ENCODE measurements at regions not wholly inside any gene's neighbourhood (a gene's known extent, or its start where the extent isn't known, plus 50 kb on each side); places are given as distances from the start of the nearest gene placed in this dataset.
A peak's percentile ranks its signal among the peaks of the same experiment; 100 is the strongest.

- no peak for ATAC-seq
Measured at GRCh38 chr6:148265054-148265453, 77.6 kb upstream of the SASH1 start.

DNA sequence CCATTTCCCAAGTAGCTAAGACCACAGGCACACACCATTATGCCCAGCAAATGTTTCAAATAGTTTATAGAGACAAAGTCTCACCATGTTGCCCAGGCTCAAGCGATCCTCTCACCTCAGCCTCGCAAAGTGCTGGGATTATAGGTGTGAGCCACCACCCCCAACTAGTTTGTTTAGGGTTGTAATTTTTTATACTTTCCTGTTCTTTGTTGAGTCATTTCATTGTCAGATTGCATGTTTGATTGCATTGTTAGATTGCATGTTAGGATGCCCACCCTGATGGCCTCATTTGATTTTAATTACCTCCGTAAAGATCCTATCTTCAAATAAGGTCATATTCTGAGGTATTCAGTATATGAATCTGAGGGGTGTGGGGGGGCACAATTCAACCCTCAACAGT is 73.3 kb upstream of the SASH1 start:
- intact Hi-C loops (cut with DNase I): no loop called here
- DNase-seq (no peak), ATAC-seq (no peak)
- WGBS, 3 donors: 93 to 95% (median 93%) methylated on average over 3 of the region's 3 CpGs
- H3K27me3 ChIP-seq (ENCODE audit: insufficient read depth in 3 of 3, low read length in 2 of 3): peaks cover 0 to 5% (median 4%) of the 10 kb centered on the region in 3 donors
- no peak for TF ChIP-seq CTCF (IDR thresholded peaks at IDR 0.05)
- H3K4me3 ChIP-seq: no peak overlapping the region
- H3K4me1 ChIP-seq: no peaks in the 10 kb centered on the region
- no peaks in the 10 kb centered on the region for H3K9me3 ChIP-seq
- H3K36me3 ChIP-seq (ENCODE audit: insufficient read depth in 1 of 2, low read depth in 1 of 2): no peaks in the 10 kb centered on the region
- no peak overlapping the region for H3K27ac ChIP-seq

More at GRCh38 chr6:148265054-148265453, 77.6 kb upstream of the SASH1 start:
- peaks cover 0 to 2% (median 0%) of the 10 kb centered on the region in 3 donors for H3K27me3 ChIP-seq (ENCODE audit: insufficient read depth in 3 of 3, low read length in 2 of 3)
- WGBS, 3 donors: 91 to 96% (median 95%) methylated on average over 2 of the region's 2 CpGs
- TF ChIP-seq CTCF (IDR thresholded peaks at IDR 0.05): no peak
- H3K4me1 ChIP-seq: no peaks in the 10 kb centered on the region
- intact Hi-C loops (cut with DNase I): no loop called here
- no peak for DNase-seq
- H3K9me3 ChIP-seq: no peaks in the 10 kb centered on the region
- no peak overlapping the region for H3K4me3 ChIP-seq
- no peaks in the 10 kb centered on the region for H3K36me3 ChIP-seq (ENCODE audit: insufficient read depth in 1 of 2, low read depth in 1 of 2)
- H3K27ac ChIP-seq: no peak overlapping the region

GRCh38 chr6:148271711-148272439 is 70.8 kb upstream of the SASH1 start:
- WGBS, 3 donors: 34 to 48% (median 38%) methylated on average over 11 of the region's 11 CpGs
- Histone ChIP-seq H3K4me3 (peak overlapping the region; percentile 34), H3K27ac (no peak overlapping the region), H3K27me3 (ENCODE audit: insufficient read depth in 3 of 3, low read length in 2 of 3) (peaks cover 0 to 5% (median 4%) of the 10 kb centered on the region in 3 donors), H3K4me1 (no peaks in the 10 kb centered on the region), H3K36me3 (ENCODE audit: insufficient read depth in 1 of 2, low read depth in 1 of 2) (no peaks in the 10 kb centered on the region), H3K9me3 (no peaks in the 10 kb centered on the region)
- no peak for TF ChIP-seq CTCF (IDR thresholded peaks at IDR 0.05)
- no peak for ATAC-seq
- DNase-seq: no peak
- intact Hi-C loops (cut with DNase I): no loop called here

- DNase-seq (no peak), ATAC-seq (no peak)
- H3K27me3 ChIP-seq (ENCODE audit: insufficient read depth in 3 of 3, low read length in 2 of 3): peaks cover 0 to 5% (median 4%) of the 10 kb centered on the region in 3 donors
- no peaks in the 10 kb centered on the region for H3K4me1 ChIP-seq
- intact Hi-C loops (cut with DNase I): no loop called here
- no peaks in the 10 kb centered on the region for H3K9me3 ChIP-seq
- no peak for TF ChIP-seq CTCF (IDR thresholded peaks at IDR 0.05)
- 66 to 77% (median 69%) methylated on average over 7 of the region's 7 CpGs for WGBS, 3 donors
- peak overlapping the region; percentile 34 for H3K4me3 ChIP-seq
- H3K27ac ChIP-seq: no peak overlapping the region
- no peaks in the 10 kb centered on the region for H3K36me3 ChIP-seq (ENCODE audit: insufficient read depth in 1 of 2, low read depth in 1 of 2)
Measured at GRCh38 chr6:148272597-148272996, 70.0 kb upstream of the SASH1 start.
